HT1080 (cell line): ENCODE measurements at regions not wholly inside any gene's neighbourhood (a gene's known extent, or its start where the extent isn't known, plus 50 kb on each side); places are given as distances from the start of the nearest gene placed in this dataset.
A peak's percentile ranks its signal among the peaks of the same experiment; 100 is the strongest.
"Not testable (repeated sequence)": the region's sequence is repeated elsewhere in the genome, so short reads cannot be mapped to it uniquely, and the experiment has no call there.

Source experiments
- DNase-seq: peaks from one replicate; pipeline ENCODE4 v3.0.0-alpha.2; 2015; ENCODE audit warnings: low read depth

DNA sequence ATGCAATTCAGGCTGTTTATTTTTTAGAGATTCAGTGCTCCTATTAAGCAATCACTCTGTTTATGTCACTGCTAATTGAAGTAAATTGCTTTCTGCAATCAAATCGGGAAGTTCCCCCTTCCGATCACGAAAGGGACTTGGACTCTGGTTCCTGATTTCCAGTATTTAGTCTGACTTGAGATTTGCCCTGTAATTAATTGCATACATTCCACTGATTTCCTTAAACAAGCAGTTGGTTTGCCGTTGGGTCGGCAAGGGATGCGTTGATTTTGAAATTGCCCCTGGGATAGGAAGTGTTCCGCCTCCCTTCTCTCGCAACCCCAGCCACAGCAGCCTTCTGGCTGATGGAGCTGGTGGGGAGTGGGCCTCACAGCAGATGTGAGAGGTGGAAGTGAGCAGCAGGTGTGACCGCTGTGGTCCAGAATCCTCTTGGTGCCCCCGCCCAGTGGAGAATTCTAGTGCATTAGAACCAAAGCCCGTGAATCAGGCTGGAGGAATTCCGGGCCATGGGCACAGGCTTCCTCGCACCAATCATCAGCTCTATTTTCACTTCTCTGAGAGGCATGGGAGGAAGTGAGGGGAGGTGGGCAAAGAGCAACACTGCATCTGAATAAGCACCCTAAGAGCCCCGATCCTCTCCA lies 102.5 kb downstream of the SPRY4 start:
- DNase-seq, result no peak

DNA sequence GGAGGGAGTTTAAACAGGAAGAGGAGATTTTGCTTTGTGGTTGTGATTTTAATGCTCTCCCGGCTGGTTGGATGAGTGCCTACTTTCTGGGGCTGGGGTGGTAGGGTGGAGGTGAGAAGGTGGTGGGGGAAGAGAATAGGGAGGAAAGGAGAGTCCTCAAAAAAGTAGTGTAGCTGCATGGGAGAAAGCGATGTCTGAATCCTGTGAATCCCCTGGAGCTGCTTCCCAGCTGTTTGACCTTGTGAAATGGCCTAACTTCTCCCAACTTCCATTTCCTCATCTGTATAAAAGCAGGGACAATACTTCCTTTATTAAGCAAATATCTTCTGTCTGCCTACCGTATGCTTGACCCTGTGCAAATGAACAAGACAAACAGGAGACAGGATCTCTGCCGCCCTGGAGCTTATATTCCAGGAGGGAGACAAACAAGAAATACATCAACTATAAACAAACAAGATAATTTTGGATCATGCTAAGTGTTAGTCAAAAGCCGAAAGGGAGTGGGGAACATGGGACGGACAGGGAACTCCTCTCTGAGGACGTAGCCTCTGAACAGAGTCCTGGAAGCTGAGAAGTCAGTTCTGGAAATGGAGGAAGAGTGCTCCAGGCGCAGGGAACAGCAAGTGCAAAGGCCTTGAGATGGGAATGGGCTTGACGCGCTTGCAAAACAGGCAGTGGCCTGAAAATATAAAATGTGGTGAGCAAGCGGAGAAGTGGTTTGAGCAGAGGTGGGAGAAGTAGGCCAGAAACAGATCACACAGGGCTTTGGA lies 103.5 kb downstream of the SPRY4 start:
- DNase-seq, result no peak

DNA sequence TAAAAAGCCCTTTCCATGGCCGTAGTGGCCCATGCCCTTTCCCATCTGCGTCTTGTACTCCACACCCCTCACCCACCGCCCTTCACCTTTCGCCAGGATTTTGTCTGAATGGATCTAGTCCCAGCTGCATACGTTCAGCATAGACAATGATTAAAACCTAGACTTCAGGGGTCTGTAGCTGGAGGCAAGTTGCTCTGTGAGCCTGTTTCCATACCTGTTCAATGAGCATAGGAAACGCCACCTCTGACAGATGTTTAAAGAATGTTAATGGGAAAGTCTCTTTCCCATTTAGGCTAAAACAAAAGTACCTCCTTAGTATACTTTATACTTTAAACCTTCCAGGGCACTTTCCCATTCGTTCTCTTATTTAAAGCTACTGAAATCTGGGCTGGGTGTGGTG lies 105.7 kb downstream of the SPRY4 start:
- no peak for DNase-seq

DNA sequence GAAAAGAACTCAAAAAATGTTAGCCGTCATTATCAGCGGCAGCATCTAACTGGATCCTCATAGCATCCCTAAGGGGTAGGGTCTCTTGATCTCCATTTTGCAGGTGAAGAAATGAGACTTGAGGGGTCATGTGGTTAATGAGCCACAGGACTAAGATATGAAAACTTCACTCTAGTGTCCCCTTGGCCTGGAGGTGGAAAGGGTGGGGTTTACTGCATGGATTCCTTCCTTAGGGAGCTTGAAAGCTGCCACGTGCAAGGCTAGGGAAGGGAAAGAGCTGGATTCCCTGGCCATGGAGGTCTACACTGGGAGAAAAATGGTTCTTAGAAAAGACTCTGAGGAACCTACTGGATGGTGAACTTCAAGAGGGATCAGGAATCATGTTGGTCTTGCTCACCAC lies 107.9 kb downstream of the SPRY4 start:
- DNase-seq, result no peak

GRCh38 chr5:142215915-142216681 lies 107.5 kb downstream of the NDFIP1 start:
- DNase-seq, result peak; percentile 99

GRCh38 chr5:142213077-142213476 lies 104.5 kb downstream of the NDFIP1 start:
- DNase-seq, result no peak

GRCh38 chr5:142211918-142212317 lies 103.3 kb downstream of the NDFIP1 start:
- DNase-seq, result no peak

DNA sequence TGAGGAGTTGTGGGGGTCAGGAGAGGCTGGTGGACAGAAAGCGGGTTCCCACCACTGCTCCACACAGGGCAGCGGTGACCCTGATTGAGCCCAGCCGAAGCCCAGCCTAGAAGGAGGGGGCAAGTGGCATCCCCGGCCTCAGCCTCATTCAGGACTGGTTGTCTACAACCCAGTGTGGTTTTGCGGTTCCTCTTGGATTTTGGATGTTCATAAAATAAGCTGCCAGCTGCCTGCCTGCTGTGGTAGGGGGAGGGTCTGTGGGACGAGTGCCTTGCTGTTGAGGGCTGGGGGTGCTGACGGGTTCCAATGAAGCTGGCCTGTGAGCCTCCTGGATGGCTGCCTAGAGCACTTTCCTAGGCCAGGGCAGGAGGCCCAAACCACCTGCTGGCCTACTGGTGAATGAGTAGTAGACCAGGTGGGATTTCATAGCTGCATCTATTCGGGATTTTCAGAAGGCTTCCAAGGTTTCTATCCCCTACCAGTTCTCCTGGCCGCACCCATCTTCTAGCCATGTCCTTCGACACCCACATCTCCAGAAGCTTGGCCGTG lies 102.4 kb downstream of the NDFIP1 start:
- DNase-seq, result no peak

GRCh38 chr5:142210011-142210410 lies 101.4 kb downstream of the NDFIP1 start:
- DNase-seq, result no peak

GRCh38 chr5:142208777-142209312 lies 100.3 kb downstream of the NDFIP1 start:
- no peak for DNase-seq

- DNase-seq, result not testable (repeated sequence)
These were observed 99.7 kb downstream of the NDFIP1 start for GRCh38 chr5:142208244-142208643.

DNA sequence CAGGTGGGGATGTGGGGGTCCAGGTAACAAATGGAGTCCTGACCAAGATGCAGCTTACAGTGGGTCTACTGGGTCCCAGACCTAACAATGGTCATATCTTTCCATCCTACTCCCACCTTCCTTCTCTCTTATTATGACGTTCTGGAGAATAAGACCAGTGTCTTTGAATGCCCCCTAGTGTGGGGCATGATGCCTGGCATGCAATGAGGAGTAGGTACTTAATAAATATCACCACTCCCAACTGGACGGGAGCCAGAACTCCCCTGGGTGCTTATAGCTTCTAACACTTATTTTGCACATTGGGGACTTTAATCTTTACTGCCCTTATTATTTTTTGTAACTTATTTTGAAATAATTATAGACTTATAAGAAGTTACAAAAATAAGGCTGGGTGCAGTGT lies 98.2 kb downstream of the NDFIP1 start:
- no peak for DNase-seq

- no peak for DNase-seq
These were observed 95.6 kb downstream of the NDFIP1 start for GRCh38 chr5:142204219-142204618.
